ENCODE measurements at regions not wholly inside any gene's neighbourhood (a gene's known extent, or its start where the extent isn't known, plus 50 kb on each side); places are given as distances from the start of the nearest gene placed in this dataset.

DNA sequence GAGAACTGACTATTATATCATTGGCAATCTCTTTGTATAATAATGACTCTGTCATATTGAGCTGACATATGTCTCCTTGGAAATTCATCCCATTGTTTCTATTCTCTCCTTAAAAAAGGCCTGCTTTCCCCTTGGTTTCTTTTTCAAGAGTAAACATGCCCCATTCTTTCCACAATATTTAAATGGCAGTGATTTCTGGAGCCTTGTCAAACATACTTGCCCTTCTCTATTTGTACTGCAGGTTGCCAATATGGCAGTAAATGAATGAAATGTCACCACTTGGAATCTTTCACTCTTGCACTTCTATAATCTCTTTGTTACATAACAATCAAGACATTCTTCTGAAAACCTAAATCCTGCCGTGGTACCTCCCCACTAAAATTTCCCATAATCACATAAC is 1265.1 kb upstream of the CDH8 start:
- DNase-seq, result no peak

DNA sequence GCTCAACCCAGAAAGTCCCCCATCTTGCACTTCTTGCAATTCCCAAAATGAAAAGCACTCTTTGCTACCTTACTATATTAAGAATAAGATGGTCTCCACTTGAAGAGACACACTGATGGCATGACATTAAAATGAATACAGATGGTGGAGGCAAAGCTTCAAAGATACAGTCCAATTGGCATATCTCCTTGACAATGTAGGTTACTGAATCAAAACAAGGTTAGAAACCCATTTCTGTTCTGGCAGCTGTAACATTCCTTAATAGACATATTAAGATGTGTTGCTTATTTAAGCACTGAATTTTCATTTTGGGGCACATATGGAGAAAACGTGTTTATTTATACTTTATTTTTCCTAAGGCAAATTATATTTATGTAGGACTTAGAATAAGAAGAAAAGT is 1262.8 kb upstream of the CDH8 start:
- DNase-seq, result no peak

DNA sequence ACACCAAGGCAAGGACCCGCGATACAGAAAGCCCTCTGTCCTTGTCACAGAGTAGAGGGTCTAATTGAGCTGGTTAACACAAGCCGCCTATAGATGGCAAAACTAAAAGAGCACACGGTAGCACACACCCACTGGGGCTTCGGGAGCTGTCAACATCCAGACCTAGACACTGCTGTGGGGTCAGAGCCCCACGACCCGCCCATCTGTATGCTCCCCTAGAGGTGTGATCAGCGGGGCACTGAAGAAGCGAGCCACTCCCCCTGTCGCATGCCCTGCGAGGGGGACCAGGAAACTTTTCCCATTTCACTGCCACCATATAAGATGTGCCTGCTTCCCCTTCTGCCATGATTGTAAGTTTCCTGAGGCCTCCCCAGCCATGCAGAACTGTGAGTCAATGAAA is 1255.8 kb upstream of the CDH8 start:
- DNase-seq, result no peak

DNA sequence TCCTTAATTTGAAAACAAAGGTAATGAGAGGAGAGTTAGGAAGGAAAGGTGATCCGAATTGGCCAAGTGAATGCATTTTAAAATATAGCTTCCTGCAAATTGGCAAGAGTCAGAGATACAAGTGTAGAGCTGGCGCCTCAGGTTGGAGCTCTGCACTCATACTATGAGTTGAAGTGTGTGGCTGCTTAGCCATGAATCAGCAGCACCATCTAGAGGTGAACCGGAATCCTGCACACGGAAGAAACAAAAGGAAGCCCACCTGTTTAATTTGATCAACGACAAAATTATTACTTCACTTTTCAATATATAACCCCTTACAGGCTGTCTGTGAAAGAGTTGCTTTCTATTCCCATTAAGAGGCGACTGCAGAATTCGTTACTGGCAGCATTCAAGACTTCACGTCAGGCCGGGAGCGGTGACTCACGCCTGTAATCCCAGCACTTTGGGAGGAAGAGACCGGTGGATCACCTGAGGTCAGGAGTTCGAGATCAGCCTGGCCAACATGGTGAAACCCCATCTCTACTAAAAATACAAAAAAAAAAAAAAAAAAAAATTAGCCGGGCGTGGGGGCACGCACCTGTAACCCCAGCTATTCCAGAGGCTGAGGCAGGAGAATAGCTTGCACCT is 1253.7 kb upstream of the CDH8 start:
- peak; percentile 0 for DNase-seq

DNA sequence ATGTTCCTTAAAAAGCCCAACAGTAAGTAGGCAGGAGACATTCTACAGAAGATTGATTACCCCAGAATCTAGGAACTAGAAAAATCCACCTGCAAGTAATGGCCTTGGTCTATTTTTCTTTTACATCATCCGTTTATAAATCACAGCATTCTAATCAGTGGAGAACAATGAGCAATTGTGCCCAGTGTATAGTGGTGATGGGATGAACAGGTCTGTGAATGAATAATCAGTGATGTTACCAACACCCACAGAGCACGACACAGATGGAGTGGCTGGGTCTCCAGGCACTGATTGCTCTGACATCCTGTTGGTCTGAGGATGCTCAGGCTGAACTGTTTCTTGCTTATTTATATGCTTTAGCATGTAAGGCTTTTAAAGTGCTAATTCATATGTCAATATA is 1251.2 kb upstream of the CDH8 start:
- DNase-seq, result no peak

DNA sequence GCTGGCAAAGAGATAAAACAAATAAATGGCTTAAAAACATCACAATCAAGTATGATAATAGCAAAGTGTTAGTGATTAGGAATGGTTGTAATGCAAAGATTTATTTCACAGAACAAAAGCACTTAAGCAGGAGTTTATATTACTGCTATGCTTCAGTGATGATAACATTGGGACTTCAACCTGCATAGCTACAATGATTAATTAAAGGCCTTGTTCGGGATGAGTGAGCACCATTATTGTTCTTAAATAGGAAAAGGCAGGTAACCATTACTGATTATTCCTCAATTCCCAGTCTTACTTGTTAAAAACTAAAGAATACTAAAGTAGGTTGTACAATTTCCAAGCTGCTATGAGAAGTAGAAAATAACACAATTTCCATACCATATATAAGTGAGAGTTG is 1247.5 kb upstream of the CDH8 start:
- no peak for DNase-seq

DNA sequence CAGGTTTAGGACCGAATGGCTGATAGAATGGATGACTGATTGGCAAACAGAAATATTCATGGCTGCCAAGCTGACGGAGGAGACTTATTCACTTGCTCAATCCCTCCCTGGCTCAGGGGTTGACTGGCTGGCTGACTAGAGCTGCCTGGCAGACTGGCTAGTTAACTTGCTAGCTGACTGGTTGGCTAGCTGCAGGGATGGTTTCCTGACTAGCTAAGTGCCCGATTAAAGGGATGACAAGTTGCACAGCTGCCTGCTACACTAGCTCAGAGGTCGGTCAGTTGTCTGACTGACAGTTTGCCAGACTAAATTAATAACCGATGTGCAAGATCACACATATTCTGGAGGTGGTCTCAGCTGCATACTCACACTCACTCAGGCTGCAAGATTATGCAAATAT is 1208.4 kb upstream of the CDH8 start:
- DNase-seq, result no peak

DNA sequence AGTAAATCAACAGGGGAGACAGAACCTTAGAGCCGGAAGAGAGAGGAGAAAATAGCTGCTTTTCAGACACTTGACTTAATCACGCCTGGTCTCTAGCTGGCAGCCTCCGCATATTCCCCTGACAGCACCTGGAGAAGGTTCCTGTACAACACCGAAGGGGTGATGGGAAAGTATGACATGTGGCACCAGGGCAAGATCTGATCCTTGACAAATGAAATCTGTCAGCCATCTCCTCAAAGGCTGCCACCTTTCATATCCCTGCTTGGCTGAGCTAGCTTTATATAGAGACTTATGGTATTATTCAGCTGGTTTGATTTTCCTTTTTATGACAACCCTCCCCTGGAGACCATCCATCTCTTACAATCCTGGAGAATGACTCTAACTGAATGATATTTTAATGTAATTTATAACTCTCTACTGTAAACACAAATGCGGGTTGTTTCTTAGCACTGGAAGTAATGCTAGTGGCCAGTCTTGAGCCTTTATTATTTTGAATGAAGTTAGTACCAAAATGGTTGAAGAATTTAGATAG is 1205.3 kb upstream of the CDH8 start:
- no peak for DNase-seq

DNA sequence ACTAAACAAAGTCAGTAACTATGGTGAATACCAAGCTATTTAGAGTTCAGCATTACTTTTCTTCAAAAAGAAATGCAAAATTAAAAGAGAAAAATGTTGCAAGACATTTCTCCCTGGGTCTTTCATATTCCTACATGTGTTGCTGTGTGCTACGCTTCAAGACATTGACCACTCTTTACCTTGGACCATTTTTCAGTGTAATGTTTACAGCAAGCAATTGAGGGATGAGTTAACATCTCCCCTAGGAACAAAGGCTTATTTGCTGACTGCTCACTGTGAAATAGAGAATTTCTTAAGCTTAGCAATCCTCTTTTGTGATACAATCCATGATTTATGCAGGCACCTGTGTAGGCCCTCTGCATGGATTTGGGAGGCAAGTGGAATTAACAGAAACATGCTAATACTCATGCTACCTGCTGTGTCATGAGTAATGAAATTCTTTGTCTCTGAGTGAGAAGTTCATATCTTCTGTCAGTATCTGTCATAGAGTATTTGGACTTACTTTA is 1202.9 kb upstream of the CDH8 start:
- DNase-seq, result no peak

DNA sequence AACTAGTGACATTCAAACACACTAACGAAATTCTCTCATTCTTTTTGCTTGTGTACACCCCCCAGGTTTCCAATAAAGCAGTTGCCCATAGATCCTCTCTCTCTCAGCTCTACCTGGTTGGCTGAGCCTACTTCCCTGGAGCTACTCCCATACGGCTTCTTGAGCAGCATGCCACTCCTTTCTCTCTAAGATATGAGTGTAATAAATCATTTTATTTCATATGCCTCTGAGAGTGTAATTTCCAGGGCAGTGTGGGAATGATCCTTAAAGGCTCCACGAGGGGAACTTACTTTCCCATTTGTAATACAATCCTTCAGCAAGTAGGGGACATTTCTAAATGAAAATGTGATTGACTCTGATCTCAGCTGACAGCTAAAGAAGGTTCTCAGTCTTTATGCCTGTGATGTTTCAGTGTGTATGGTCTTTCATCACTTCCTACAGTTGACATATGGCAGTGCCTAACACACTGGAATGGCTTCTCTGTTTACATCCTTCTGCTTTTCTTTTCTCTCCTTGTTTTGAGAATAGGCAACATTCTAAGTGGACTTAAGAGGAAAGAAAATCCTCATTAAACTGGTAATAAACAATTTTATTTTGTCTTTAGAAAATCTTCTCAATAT is 1194.3 kb upstream of the CDH8 start:
- DNase-seq, result no peak

DNA sequence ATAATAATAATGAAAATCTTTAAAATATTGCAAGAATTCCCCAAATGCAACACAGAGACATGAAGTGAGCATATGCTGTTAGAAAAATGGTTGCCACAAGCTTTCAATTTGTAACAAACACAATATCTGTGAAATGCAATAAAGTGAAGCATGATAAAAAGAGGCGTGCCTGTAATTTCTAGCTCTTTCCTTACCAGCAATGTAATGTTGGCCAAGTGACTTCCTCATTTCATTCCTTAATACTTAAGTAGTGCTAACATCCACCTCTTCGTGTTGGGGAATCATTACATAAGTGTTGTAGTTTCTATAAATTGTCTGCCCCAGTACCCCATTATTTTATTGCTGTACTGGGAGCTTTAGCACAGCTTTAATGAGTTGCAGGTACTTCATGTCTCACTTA is 1192.0 kb upstream of the CDH8 start:
- DNase-seq, result no peak

DNA sequence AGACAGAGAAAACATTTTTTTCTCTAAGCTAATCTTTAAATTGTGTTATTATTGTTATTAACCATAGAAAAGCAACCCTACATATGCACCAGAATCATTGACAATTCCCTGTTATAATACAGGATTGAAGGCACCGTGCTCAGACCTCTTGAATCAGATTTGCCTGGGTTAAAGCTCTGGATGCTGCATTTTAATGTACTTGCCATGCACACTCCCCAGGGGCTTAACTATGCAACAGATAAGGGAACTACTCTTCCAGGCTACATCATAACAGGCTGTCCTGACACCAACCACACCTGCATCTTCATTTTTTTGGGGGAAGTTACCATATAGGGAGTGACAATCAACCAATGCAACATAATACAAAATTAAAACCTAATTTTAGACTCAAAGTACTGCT is 1187.6 kb upstream of the CDH8 start:
- DNase-seq, result no peak

DNA sequence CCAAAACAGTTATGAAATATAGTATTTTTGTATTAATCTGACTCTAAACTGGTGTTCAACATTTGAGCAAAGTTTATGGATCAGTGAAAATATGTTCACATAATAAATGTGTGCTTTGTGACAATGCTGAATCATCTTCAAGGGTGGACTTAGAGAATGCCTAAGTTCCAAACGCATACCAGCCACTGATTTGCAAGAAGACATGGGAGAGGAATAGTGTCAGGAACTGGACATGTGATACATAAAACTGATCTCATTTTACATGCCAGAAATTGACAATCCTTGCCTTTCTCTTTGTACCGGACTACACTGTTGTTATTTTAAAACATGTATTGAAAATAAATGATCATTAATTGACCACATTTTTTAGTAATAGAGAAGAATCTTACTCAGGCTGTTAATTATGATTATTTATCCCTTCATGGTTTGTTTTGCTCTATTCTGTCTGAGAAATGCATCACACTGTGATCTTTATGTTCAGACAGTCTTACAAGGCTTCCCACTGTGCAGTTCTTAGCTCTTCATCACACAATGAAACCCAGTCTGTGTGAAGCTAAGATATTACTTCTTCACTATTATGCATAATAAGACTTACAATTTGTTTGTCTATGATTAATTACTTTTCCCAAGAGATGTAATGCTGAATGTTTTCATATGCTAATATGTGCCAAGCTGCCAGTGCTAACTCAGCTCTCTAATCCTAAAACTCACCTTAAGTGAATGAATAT is 1180.6 kb upstream of the CDH8 start:
- no peak for DNase-seq

DNA sequence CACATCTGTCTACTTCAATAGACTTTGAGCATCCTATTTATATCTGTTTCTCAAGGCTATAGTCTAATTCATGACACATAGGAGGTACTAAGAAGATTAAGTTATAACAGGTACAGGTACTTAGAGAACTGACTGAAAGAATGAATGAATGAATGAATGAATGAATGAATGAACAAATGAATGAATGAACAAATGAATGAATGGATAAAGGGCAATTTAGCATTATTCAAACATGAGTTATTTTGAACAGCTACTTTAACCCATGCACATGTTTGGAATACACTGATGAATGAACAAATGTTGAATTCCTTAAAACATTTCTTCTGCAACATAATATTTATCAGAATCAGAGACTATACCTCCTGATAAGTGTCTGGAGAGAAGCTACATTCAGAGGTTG is 1165.6 kb upstream of the CDH8 start:
- no peak for DNase-seq

DNA sequence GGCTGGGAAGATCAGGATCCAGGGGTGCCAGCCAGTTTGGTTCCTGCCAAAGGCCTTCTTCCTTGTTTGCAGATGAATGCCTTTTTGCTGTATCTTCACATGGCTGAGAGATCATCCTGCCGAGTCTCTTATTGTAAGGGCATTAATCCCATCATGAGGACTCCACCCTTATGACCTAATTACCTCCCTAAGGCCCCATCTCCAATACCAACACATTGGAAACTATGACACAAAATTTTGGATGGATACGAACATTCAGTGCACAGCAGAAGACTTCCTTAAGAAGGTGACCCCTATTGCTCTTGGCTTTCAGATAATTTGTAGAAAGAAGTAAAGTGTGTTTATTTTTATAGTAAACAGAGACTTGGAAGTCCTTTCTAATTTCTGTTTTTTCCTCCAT is 1164.7 kb upstream of the CDH8 start:
- DNase-seq, result no peak

DNA sequence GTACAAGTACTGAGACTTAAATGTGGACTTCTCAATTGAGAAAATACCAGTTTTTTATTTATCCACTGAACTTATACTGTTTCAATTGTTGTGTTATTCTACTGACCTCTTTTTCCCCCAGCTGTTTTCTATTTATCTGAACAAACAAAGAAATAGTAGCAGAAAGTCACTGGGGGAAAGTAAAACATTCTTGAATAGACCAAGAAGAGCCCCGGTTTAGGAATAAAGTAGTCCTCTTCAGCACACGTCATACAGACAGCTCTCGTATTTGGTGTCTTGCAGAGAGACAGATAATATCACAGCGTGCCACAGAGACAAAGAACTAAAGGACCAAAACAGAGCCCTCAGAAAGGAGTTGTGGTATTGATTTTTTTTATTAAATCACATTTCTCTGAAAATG is 1159.1 kb upstream of the CDH8 start:
- DNase-seq, result no peak

DNA sequence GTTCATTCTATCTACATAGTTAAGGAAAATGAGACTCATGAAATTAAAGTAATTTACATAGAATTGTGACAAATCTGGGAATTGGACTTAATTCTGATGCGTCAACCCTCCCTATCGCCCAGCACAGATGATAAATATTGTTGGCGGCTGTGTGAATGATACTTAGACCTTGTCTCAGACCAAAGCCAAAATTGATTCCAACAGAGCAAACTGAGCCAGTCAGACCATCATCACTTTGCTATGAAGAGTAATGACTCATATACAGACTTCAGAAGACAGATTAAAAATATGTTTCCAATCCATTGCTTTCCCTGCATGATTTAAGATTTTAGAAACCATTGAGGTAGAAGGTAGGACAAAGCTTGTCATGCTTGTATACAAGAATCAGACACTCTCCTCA is 1156.7 kb upstream of the CDH8 start:
- DNase-seq, result no peak

DNA sequence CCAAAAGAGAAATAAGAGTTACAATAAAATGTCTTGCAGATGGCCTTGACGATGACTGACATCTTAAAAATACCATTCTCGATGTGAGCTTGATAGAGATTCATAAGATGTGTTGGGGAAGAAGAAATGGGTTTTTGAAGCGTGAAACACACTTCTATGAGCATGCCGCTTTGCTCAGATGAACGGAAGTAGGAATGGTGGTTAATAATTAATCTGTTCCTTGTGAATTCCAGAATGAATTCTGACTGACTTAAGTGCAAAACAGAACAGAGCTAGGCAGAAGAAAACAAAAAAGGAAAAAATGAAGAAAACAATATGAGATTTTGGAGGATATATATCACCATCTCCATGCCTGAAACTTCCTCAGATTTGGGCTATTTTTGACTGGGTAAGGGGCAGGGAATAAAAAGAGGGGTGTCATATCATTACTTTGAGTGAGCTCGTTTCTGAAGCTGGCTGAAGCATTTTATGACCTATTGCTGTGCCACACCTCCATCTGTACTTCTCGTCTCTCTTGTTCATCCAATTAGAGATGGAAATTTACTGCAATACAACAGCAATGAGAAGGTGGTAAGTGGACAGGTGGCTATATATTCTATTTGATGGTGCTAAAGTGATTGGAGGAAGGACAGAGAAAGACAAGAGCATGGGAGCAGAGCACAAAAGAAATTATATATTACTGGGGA is 1152.0 kb upstream of the CDH8 start:
- DNase-seq, result no peak

DNA sequence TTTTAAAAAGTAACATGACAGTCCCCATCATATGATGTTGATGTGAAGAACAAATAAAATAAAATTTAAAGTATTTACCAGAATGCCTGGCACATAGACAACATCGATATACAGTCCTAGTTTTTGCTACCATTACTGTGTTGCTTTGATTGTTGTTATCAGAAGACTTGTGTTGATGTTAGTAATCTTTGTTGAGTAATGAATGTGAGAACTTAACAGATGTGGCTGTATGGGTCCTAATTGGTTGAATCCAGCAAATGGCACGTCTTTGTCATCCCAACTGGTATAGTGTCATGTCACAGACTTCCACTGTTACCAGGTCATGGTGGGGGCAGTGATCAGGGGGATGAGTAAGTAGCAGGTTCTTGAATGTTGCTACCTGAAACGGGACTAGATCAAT is 1151.4 kb upstream of the CDH8 start:
- no peak for DNase-seq

DNA sequence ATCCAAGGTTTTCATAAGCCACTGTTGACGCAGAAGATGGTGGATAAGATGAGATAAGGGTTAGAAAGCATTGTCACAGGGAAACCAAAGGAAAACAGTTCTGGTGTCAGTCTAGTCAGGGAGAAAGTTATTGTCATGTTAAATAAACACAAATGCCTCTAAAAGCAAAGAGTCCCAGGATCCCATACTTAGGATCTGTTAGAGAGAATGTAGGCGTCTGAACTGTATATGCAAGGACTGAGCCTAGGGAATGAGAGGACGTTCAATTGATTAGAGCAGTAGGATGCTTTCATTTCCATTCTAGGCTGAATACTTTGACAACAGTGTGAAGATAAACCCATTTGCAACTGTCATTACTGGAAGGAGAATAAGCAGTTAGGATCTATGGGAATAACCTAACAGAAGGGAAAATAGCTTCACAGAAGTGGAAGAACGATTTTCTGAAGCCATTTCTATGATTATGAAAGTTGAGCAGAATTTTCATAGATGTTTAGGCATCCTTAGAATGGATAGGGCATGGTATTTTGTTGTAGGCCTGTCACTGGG is 1149.1 kb upstream of the CDH8 start:
- no peak for DNase-seq

DNA sequence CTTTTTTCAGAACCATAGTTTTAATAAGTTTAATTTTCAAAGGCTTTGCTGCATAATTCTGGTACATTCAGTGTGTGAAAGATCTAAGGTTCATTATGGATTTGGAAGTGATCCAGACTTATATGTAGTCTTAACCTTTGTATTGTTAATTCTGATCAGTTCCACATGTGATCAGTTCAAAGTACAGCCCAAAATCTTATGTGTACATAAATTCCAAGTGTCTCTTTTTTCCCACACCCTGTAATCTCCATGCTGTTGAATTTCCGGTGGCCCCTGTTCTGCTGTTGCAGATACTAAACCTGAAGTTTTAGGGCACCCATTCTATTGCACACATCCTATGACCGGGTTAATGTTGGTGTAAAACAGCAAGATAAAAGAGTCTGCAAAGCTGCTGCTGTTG is 1147.5 kb upstream of the CDH8 start:
- DNase-seq, result no peak

DNA sequence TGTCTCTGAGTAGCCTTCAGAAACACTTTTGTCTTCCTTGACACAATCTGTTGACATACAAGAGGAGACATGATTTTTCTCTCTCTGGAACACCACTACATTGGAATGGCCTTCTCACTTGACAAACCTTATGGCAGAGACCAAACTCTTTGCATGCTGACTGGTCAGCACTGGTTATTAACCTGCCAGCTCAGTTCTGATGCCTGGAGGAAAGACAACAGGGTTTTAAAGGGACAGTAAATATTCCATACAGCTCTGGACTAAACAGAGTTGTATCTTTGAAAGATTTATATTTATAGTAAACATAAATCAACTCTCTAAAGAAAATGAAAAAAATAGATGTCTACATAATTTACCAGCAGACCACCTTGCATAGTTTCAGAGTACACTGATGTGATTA is 1139.1 kb upstream of the CDH8 start:
- no peak for DNase-seq

DNA sequence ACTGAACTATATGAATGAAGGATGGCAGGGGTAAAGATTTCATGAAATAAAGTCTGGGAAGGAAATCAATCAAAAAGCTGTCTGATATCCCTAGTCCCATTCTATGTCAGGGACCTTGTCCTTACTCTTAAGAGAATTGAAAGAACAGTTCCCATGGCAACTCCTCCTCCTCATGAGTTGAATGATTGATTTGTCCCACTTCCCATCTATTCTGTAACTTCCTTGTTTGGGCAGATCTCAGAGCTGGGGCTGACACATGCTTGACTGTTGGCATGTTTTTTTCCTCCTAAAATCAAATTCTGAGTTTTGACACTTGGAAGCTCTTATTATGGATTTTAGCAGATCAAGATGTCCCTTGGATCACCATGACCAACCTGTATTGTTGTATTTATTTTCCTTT is 1138.6 kb upstream of the CDH8 start:
- no peak for DNase-seq
